H1 (cell line): ENCODE measurements at regions not wholly inside any gene's neighbourhood (a gene's known extent, or its start where the extent isn't known, plus 50 kb on each side); places are given as distances from the start of the nearest gene placed in this dataset.

ENCODE experiments used
- CTCF ChIA-PET: fragments of 300-600 bp; sonication (Branson Sonifier 250); formaldehyde crosslinking; loops from one replicate; lab custom pipeline; 2021; ENCODE audit not compliant: partially characterized antibody; lab: Charles Lee
- POLR2A ChIA-PET: fragments of 300-600 bp; sonication (Branson Sonifier 250); formaldehyde crosslinking; loops from one replicate; lab custom pipeline; 2021; ENCODE audit warnings: inconsistent platforms; ENCODE audit not compliant: partially characterized antibody; lab: Charles Lee
- DNase-seq, 2 experiments: peaks; one replicate each; pipeline versions ENCODE4 v3.0.0 to v3.0.0-alpha.2; 2010 to 2022; ENCODE audit warnings: low spot score in 2 of 2, low read depth in 1 of 2, mixed read lengths in 1 of 2
- FAIRE-seq: peaks from 2 replicates; lab custom pipeline; 2011; peaks lifted over from hg19 to GRCh38; lab: Jason Lieb, UNC
- H2AFZ ChIP-seq: 2 replicates; pipeline ENCODE4 v1.8.1; 2012; ENCODE audit warnings: low read length, inconsistent platforms
- H2AK5ac ChIP-seq: 2 replicates; pipeline ENCODE4 v1.6.1; 2013; ENCODE audit warnings: low read depth, low read length
- H2BK120ac ChIP-seq: replicated peaks from 2 replicates; pipeline ENCODE3; 2013; ENCODE audit warnings: low read depth, low read length, inconsistent platforms
- H2BK12ac ChIP-seq: 2 replicates; pipeline ENCODE4 v1.6.1; 2013; ENCODE audit warnings: low read depth, low read length
- H2BK15ac ChIP-seq: 2 replicates; pipeline ENCODE4 v1.6.1; 2013; ENCODE audit warnings: low read length
- H2BK20ac ChIP-seq: 2 replicates; pipeline ENCODE4 v1.6.1; 2013; ENCODE audit warnings: low read length
- H2BK5ac ChIP-seq: 2 replicates; pipeline ENCODE4 v1.6.1; 2013; ENCODE audit warnings: low read depth, low read length
- H3K14ac ChIP-seq: 2 replicates; pipeline ENCODE4 v1.6.1; 2013; ENCODE audit warnings: inconsistent platforms; ENCODE audit not compliant: insufficient read length
- H3K18ac ChIP-seq: 2 replicates; pipeline ENCODE4 v1.6.1; 2013; ENCODE audit warnings: low read length; ENCODE audit errors: extremely low read depth
- H3K23ac ChIP-seq: 2 replicates; pipeline ENCODE4 v1.6.1; 2013; ENCODE audit warnings: inconsistent platforms; ENCODE audit not compliant: insufficient read length
- H3K23me2 ChIP-seq: 2 replicates; pipeline ENCODE4 v1.6.1; 2013; ENCODE audit warnings: low read depth, low read length
- H3K27ac ChIP-seq: 2 replicates; pipeline ENCODE4 v1.6.1; 2011; ENCODE audit warnings: low read depth, low read length, inconsistent platforms
- H3K27me3 ChIP-seq, 4 experiments: replicated peaks in 1 of 4; 1 replicate in 1 of 4; 2 replicates in 3 of 4; pipeline versions ENCODE4 v1.6.1 to v1.8.1; 2011 to 2013; ENCODE audit warnings: low read length in 3 of 4, mild to moderate bottlenecking in 3 of 4, inconsistent platforms in 2 of 4, mixed read lengths in 2 of 4, moderate library complexity in 1 of 4; ENCODE audit not compliant: control insufficient read depth in 3 of 4, insufficient read depth in 3 of 4; ENCODE audit errors: extremely low read depth in 1 of 4
- H3K36me3 ChIP-seq, 4 experiments: 2 replicates each; pipeline versions ENCODE4 v1.6.1 to v1.8.1; 2011 to 2013; ENCODE audit warnings: mild to moderate bottlenecking in 4 of 4, low read length in 3 of 4, moderate library complexity in 2 of 4, control low read depth in 1 of 4, inconsistent platforms in 1 of 4; ENCODE audit not compliant: insufficient read depth in 4 of 4, control insufficient read depth in 2 of 4
- H3K4ac ChIP-seq: replicated peaks from 2 replicates; pipeline ENCODE3; 2013; ENCODE audit warnings: low read length, low read depth, mixed read lengths, inconsistent platforms; ENCODE audit not compliant: insufficient read length
- H3K4me1 ChIP-seq, 4 experiments: replicated peaks in 1 of 4; 1 replicate in 1 of 4; 2 replicates in 3 of 4; pipeline versions ENCODE4 v1.6.1 to v1.8.1; 2011 to 2013; ENCODE audit warnings: low read length in 3 of 4, inconsistent platforms in 2 of 4, mixed read lengths in 1 of 4; ENCODE audit not compliant: insufficient read depth in 4 of 4, control insufficient read depth in 3 of 4
- H3K4me2 ChIP-seq, 2 experiments: 2 replicates each; pipeline versions ENCODE4 v1.6.1 to v1.8.1; 2011 to 2013; ENCODE audit warnings: low read depth in 2 of 2, low read length in 2 of 2, control low read depth in 1 of 2, inconsistent platforms in 1 of 2, mild to moderate bottlenecking in 1 of 2; ENCODE audit not compliant: insufficient read depth in 1 of 2
- H3K4me3 ChIP-seq, 4 experiments: fragments of 200-600, 300-600 bp in 1 of 4; sonication (generic), shearing (Covaris generic), sonication (Bioruptor Twin) in 1 of 4; 2 replicates each; pipeline versions ENCODE4 v1.5.1 to v1.8.1; 2011 to 2016; ENCODE audit warnings: low read length in 4 of 4, low read depth in 3 of 4, control low read depth in 2 of 4, inconsistent platforms in 2 of 4, mild to moderate bottlenecking in 2 of 4, mixed read lengths in 1 of 4, moderate library complexity in 1 of 4; ENCODE audit not compliant: insufficient read depth in 2 of 4; ENCODE audit errors: extremely low read depth in 1 of 4
- H3K56ac ChIP-seq: replicated peaks from 2 replicates; pipeline ENCODE3; 2013; ENCODE audit warnings: low read depth, mild to moderate bottlenecking, mixed read lengths, low read length, inconsistent platforms; ENCODE audit not compliant: insufficient read length
- H3K79me1 ChIP-seq: 2 replicates; pipeline ENCODE4 v1.6.1; 2013; ENCODE audit warnings: low read depth, low read length, control low read depth
- H3K79me2 ChIP-seq, 2 experiments: 2 replicates each; pipeline versions ENCODE4 v1.6.1 to v1.8.1; 2012 to 2013; ENCODE audit warnings: low read length in 2 of 2, mild to moderate bottlenecking in 2 of 2, inconsistent platforms in 1 of 2; ENCODE audit not compliant: insufficient read depth in 2 of 2, control insufficient read depth in 1 of 2
- H3K9ac ChIP-seq, 4 experiments: replicated peaks in 1 of 4; 1 replicate in 1 of 4; 2 replicates in 3 of 4; pipeline versions ENCODE4 v1.6.1 to v1.8.1; 2011 to 2013; ENCODE audit warnings: low read depth in 3 of 4, low read length in 3 of 4, control low read depth in 2 of 4, mild to moderate bottlenecking in 2 of 4, moderate library complexity in 2 of 4, inconsistent platforms in 1 of 4; ENCODE audit errors: extremely low read depth in 1 of 4
- H3K9me3 ChIP-seq, 2 experiments: 2 replicates each; pipeline versions ENCODE4 v1.6.1 to v1.8.1; 2012 to 2013; ENCODE audit warnings: mild to moderate bottlenecking in 2 of 2, moderate library complexity in 2 of 2, control low read depth in 1 of 2, inconsistent platforms in 1 of 2, low read depth in 1 of 2, low read length in 1 of 2, mixed read lengths in 1 of 2; ENCODE audit not compliant: insufficient read depth in 2 of 2
- H4K20me1 ChIP-seq, 2 experiments: replicated peaks in 1 of 2; 2 replicates each; pipeline versions ENCODE3 to v1.8.1; 2011 to 2013; ENCODE audit warnings: inconsistent platforms in 2 of 2, low read length in 2 of 2, mild to moderate bottlenecking in 1 of 2; ENCODE audit not compliant: insufficient read depth in 2 of 2, control insufficient read depth in 1 of 2
- H4K5ac ChIP-seq: 2 replicates; pipeline ENCODE4 v1.6.1; 2013; ENCODE audit warnings: low read length, low read depth, mixed read lengths, inconsistent platforms; ENCODE audit not compliant: insufficient read length
- H4K8ac ChIP-seq: 2 replicates; pipeline ENCODE4 v1.8.0; 2013; ENCODE audit warnings: mild to moderate bottlenecking, moderate library complexity, low read length, inconsistent platforms; ENCODE audit not compliant: insufficient read depth; ENCODE audit errors: extremely low read depth
- H4K91ac ChIP-seq: replicated peaks from 2 replicates; pipeline ENCODE3; 2013; ENCODE audit warnings: low read length, mixed read lengths, inconsistent platforms; ENCODE audit not compliant: insufficient read length
- E2F6 ChIP-seq: IDR thresholded peaks from 2 replicates; pipeline ENCODE4 v1.6.1; 2012; ENCODE audit warnings: inconsistent platforms
- JUN ChIP-seq: IDR thresholded peaks from 2 replicates; pipeline ENCODE4 v1.6.1; 2011; ENCODE audit warnings: low read depth, mild to moderate bottlenecking, improper control_type of control experiment, low read length
- TBP ChIP-seq: IDR thresholded peaks from 2 replicates; pipeline ENCODE4 v1.6.1; 2011; ENCODE audit warnings: low read depth, low read length, improper control_type of control experiment
- WGBS, 2 experiments: shearing (Covaris generic) in 1 of 2; methylation state at CpG; one replicate each; pipeline versions ENCODE4 v1.1.6 to v1.1.7; 2013 to 2015; ENCODE audit warnings: low lambda C conversion rate in 2 of 2, mixed read lengths in 2 of 2, inconsistent platforms in 1 of 2, low coverage in 1 of 2, missing lambda C conversion rate in 1 of 2; ENCODE audit not compliant: insufficient replicate concordance in 2 of 2, insufficient coverage in 1 of 2, insufficient read length in 1 of 2; ENCODE audit errors: extremely low coverage in 1 of 2, missing lambda C conversion rate in 1 of 2; 5-methylcytosine and 5-hydroxymethylcytosine counted together

DNA sequence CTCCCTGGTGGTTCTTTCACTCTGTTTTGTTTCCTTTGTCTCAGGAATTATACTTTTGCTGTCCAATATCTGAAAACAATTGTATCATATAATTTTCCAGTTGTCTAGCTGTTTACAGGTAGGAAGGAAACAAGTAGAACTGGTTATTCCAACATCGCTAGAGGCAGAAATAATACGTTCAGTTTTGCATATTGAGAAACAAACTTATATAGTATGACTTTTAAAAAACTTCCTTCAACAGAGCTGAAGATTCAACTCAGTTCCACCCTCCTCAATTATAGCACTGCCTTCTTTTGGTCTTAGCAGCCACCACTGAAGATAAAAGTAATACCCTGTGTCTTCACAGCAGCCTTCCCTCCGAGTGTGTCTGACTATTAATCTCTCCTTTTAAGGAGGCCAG is 214.3 kb downstream of the EFCAB11 start:
- Histone ChIP-seq H2BK20ac (no peak overlapping the region), H3K79me2 (no peaks in the 10 kb centered on the region), H3K18ac (no peak overlapping the region), H3K14ac (no peak overlapping the region), H2AFZ (no peak overlapping the region), H3K79me1 (no peaks in the 10 kb centered on the region), H2AK5ac (no peak overlapping the region), H2BK5ac (no peak overlapping the region), H3K27ac (no peak overlapping the region), H3K23ac (no peak overlapping the region), H4K5ac (no peak overlapping the region), H4K8ac (no peak overlapping the region), H3K4me1 (no peaks in the 10 kb centered on the region), H3K9ac (no peak overlapping the region), H3K4ac (no peak overlapping the region), H3K4me2 (no peak overlapping the region), H4K20me1 (no peaks in the 10 kb centered on the region), H2BK15ac (no peak overlapping the region), H3K4me3 (no peak overlapping the region), H3K36me3 (no peaks in the 10 kb centered on the region), H2BK12ac (no peak overlapping the region), H3K56ac (no peak overlapping the region), H3K23me2 (no peaks in the 10 kb centered on the region), H4K91ac (no peak overlapping the region), H3K9me3 (peaks cover 11 to 12% of the 10 kb centered on the region in 2 experiments), H2BK120ac (no peak overlapping the region), H3K27me3 (no peaks in the 10 kb centered on the region)
- ChIA-PET CTCF (interaction anchor here (1.0 kb wide), 1 partner anchor 173 kb away, joined by 3 read pairs; no protein-coding TSS in a partner anchor), POLR2A (no interaction called here)
- WGBS, 2 experiments: 91% methylated on average over 3 of the region's 3 CpGs; no CpG with 5 or more reads in 1 of the 2 experiments
- no peak for DNase-seq
- no peak for FAIRE-seq
- no peak for TF ChIP-seq E2F6
- no peak for TF ChIP-seq TBP
- TF ChIP-seq JUN: no peak
